OCI-LY7 (cell line): ENCODE measurements at regions not wholly inside any gene's neighbourhood (a gene's known extent, or its start where the extent isn't known, plus 50 kb on each side); places are given as distances from the start of the nearest gene placed in this dataset.

ENCODE experiments used
- BruUV-seq: library from RNA; stranded (reverse); fragments of 400-500 nt; replicated peaks from 2 replicates; lab custom pipeline; 2021; lab: Mats Ljungman, UMichigan
- CTCF ChIA-PET: fragments of 300-600 bp; sonication (Branson Sonifier 250); formaldehyde crosslinking; loops from one replicate; lab custom pipeline; 2022; ENCODE audit warnings: antibody characterized with exemption; ENCODE audit not compliant: unreplicated experiment; lab: Charles Lee
- POLR2A ChIA-PET: fragments of 300-600 bp; sonication (Branson Sonifier 250); formaldehyde crosslinking; loops from one replicate; lab custom pipeline; 2022; ENCODE audit warnings: antibody characterized with exemption; lab: Charles Lee
- DNase-seq: peaks from one replicate; pipeline ENCODE4 v3.0.0-alpha.2; 2015; ENCODE audit warnings: low spot score
- H2AFZ ChIP-seq: fragments of 200-600 bp; sonication (generic), shearing (Covaris generic); 2 replicates; pipeline ENCODE4 v1.6.1; 2014; ENCODE audit warnings: mild to moderate bottlenecking, antibody characterized with exemption, low read length, moderate library complexity
- H3K27ac ChIP-seq: fragments of 200-600 bp; sonication (generic); 2 replicates; pipeline ENCODE4 v1.5.1; 2014; ENCODE audit warnings: mixed run types, low read depth, mild to moderate bottlenecking, moderate library complexity, low read length, inconsistent platforms; ENCODE audit not compliant: poor library complexity, severe bottlenecking
- H3K36me3 ChIP-seq: fragments of 200-600 bp; sonication (generic); 2 replicates; pipeline ENCODE4 v1.6.1; 2014; ENCODE audit warnings: mild to moderate bottlenecking, antibody characterized with exemption, low read length, moderate library complexity, mixed read lengths; ENCODE audit not compliant: insufficient read depth
- H3K4me1 ChIP-seq: fragments of 200-600 bp; sonication (generic); 2 replicates; pipeline ENCODE4 v1.5.1; 2014; ENCODE audit warnings: mild to moderate bottlenecking, low read length; ENCODE audit not compliant: insufficient read depth, poor library complexity, severe bottlenecking
- H3K4me2 ChIP-seq: fragments of 200-600 bp; sonication (generic); 2 replicates; pipeline ENCODE4 v1.6.1; 2014; ENCODE audit warnings: mild to moderate bottlenecking, low read length
- H3K4me3 ChIP-seq: fragments of 200-600 bp; sonication (generic); 2 replicates; pipeline ENCODE4 v1.5.1; 2014; ENCODE audit warnings: mild to moderate bottlenecking, low read depth, low read length; ENCODE audit not compliant: poor library complexity, severe bottlenecking
- H3K79me2 ChIP-seq: fragments of 200-600 bp; sonication (generic); 2 replicates; pipeline ENCODE4 v1.6.1; 2016; ENCODE audit warnings: low read depth, mild to moderate bottlenecking, low read length, moderate library complexity, mixed read lengths; ENCODE audit not compliant: insufficient read depth
- H3K9me2 ChIP-seq: fragments of 200-600 bp; sonication (generic); 2 replicates; pipeline ENCODE4 v1.6.1; 2016; ENCODE audit warnings: mild to moderate bottlenecking, low read length, mixed read lengths; ENCODE audit not compliant: insufficient read depth
- H3K9me3 ChIP-seq: fragments of 200-600 bp; sonication (generic); 2 replicates; pipeline ENCODE4 v1.6.1; 2014; ENCODE audit warnings: mild to moderate bottlenecking, mixed run types, low read length, mixed read lengths
- H4K20me1 ChIP-seq: fragments of 200-600 bp; sonication (generic); 2 replicates; pipeline ENCODE4 v1.6.1; 2014; ENCODE audit warnings: mild to moderate bottlenecking, antibody characterized with exemption, low read length, moderate library complexity, mixed read lengths; ENCODE audit not compliant: insufficient read depth
- CTCF ChIP-seq: fragments of 200-600 bp; sonication (generic); conservative IDR thresholded peaks from 2 replicates; pipeline ENCODE4 v1.5.1; 2014; ENCODE audit warnings: mild to moderate bottlenecking, antibody characterized with exemption, low read length, moderate library complexity, mixed read lengths
- EZH2phosphoT487 ChIP-seq: fragments of 200-600 bp; sonication (generic); IDR thresholded peaks from 2 replicates; pipeline ENCODE4 v1.6.1; 2018; ENCODE audit warnings: low read depth, borderline replicate concordance, mild to moderate bottlenecking, mixed run types, antibody characterized with exemption, low read length, moderate library complexity, mixed read lengths
- intact Hi-C: fragments of 100-400 bp; cut with micrococcal nuclease; formaldehyde crosslinking; loops from one replicate; pipeline ENCODE4 v1.10.0; 2022; ENCODE audit not compliant: unreplicated experiment

- H3K4me1 ChIP-seq, result no peaks in the 10 kb centered on the region
- no TSS peak for BruUV-seq
- H4K20me1 ChIP-seq, result no peaks in the 10 kb centered on the region
- no peaks in the 10 kb centered on the region for H3K9me3 ChIP-seq
- H3K4me3 ChIP-seq, result no peak overlapping the region
- no peak overlapping the region for H2AFZ ChIP-seq
- no peak overlapping the region for H3K27ac ChIP-seq
- H3K9me2 ChIP-seq, result no peaks in the 10 kb centered on the region
- ChIA-PET CTCF (no interaction called here), POLR2A (no interaction called here)
- TF ChIP-seq EZH2phosphoT487 (no peak), CTCF (no peak)
- no peak for DNase-seq
- H3K4me2 ChIP-seq, result no peak overlapping the region
- H3K36me3 ChIP-seq, result no peaks in the 10 kb centered on the region
- intact Hi-C loops, result loop anchor here (10.0 kb wide), 1 partner anchor 232 kb away; no protein-coding TSS in a partner anchor
- H3K79me2 ChIP-seq, result no peaks in the 10 kb centered on the region
Measured at GRCh38 chr11:129596351-129596750, 219.3 kb upstream of the TMEM45B start.

GRCh38 chr11:129598378-129598777 lies 217.3 kb upstream of the TMEM45B start:
- ChIA-PET CTCF (no interaction called here), POLR2A (no interaction called here)
- Histone ChIP-seq H3K9me3 (no peaks in the 10 kb centered on the region), H3K9me2 (no peaks in the 10 kb centered on the region), H3K36me3 (no peaks in the 10 kb centered on the region), H3K27ac (no peak overlapping the region), H3K4me2 (no peak overlapping the region), H2AFZ (no peak overlapping the region), H4K20me1 (no peaks in the 10 kb centered on the region), H3K79me2 (no peaks in the 10 kb centered on the region), H3K4me3 (no peak overlapping the region), H3K4me1 (no peaks in the 10 kb centered on the region)
- BruUV-seq, result no TSS peak
- intact Hi-C loops, result loop anchor here (10.0 kb wide), 1 partner anchor 234 kb away; no protein-coding TSS in a partner anchor
- TF ChIP-seq EZH2phosphoT487, result no peak
- no peak for TF ChIP-seq CTCF
- DNase-seq, result no peak

GRCh38 chr11:129605815-129606214 lies 209.8 kb upstream of the TMEM45B start:
- intact Hi-C loops, result no loop called here
- no peak overlapping the region for H3K4me3 ChIP-seq
- no peak overlapping the region for H3K27ac ChIP-seq
- no peaks in the 10 kb centered on the region for H3K9me2 ChIP-seq
- H3K79me2 ChIP-seq, result no peaks in the 10 kb centered on the region
- H4K20me1 ChIP-seq, result no peaks in the 10 kb centered on the region
- no peak overlapping the region for H2AFZ ChIP-seq
- H3K4me2 ChIP-seq, result no peak overlapping the region
- TF ChIP-seq EZH2phosphoT487, result no peak
- no peak for TF ChIP-seq CTCF
- H3K36me3 ChIP-seq, result no peaks in the 10 kb centered on the region
- no TSS peak for BruUV-seq
- no peak for DNase-seq
- ChIA-PET POLR2A (interaction anchor here (1.0 to 1.2 kb wide), 2 partner anchors 19 to 120 kb away, joined by 3 to 4 read pairs; no protein-coding TSS in a partner anchor), CTCF (no interaction called here)
- no peaks in the 10 kb centered on the region for H3K9me3 ChIP-seq
- no peaks in the 10 kb centered on the region for H3K4me1 ChIP-seq
